Transverse colon (tissue), 4 donors: ENCODE measurements at regions not wholly inside any gene's neighbourhood (a gene's known extent, or its start where the extent isn't known, plus 50 kb on each side); places are given as distances from the start of the nearest gene placed in this dataset.
"Not testable (repeated sequence)": the region's sequence is repeated elsewhere in the genome, so short reads cannot be mapped to it uniquely, and the experiment has no call there.

ENCODE experiments used
- DNase-seq: peaks from one replicate; pipeline ENCODE4 v3.0.0-alpha.2; 2019
- H3K27ac ChIP-seq, 4 donors: fragments of 200-600 bp; sonication (generic); 2 replicates each; pipeline ENCODE4 v1.5.1; 2016 to 2018; ENCODE audit warnings: inconsistent platforms in 4 of 4
- H3K27me3 ChIP-seq: fragments of 200-600 bp; sonication (generic); 2 replicates; pipeline ENCODE4 v1.5.1; 2017; ENCODE audit warnings: inconsistent platforms
- H3K36me3 ChIP-seq, 4 donors: fragments of 200-600 bp; sonication (generic); 2 replicates each; pipeline ENCODE4 v1.5.1; 2017 to 2019; ENCODE audit warnings: inconsistent platforms in 4 of 4
- H3K4me1 ChIP-seq, 4 donors: fragments of 200-600 bp; sonication (generic); 2 replicates each; pipeline ENCODE4 v1.5.1; 2017 to 2020; ENCODE audit warnings: inconsistent platforms in 4 of 4
- H3K4me3 ChIP-seq, 4 donors: fragments of 200-600 bp; sonication (generic); 1 replicate in 1 of 4; 2 replicates in 3 of 4; pipeline versions ENCODE4 v1.5.1 to v1.6.1; 2017 to 2019; ENCODE audit warnings: inconsistent platforms in 4 of 4
- H3K9me3 ChIP-seq, 2 donors: fragments of 200-600 bp; sonication (generic); 2 replicates each; pipeline ENCODE4 v1.5.1; 2017 to 2019; ENCODE audit warnings: inconsistent platforms in 2 of 2
- EP300 ChIP-seq: sonication (generic); formaldehyde crosslinking; IDR thresholded peaks from one replicate; pipeline ENCODE4 v1.6.1; 2017; ENCODE audit warnings: antibody characterized with exemption, low read depth
- POLR2A ChIP-seq: fragments of 450-650 bp; IDR thresholded peaks from one replicate; pipeline ENCODE4 v1.6.1; 2016; ENCODE audit warnings: antibody characterized with exemption, mild to moderate bottlenecking, moderate library complexity
- POLR2AphosphoS5 ChIP-seq, 3 donors: sonication (generic); formaldehyde crosslinking; IDR thresholded peaks; one replicate each; pipeline ENCODE4 v1.6.1; 2016; ENCODE audit warnings: antibody characterized with exemption in 3 of 3
- WGBS, 2 donors: methylation state at CpG; one replicate each; pipeline ENCODE4 v1.1.5; 2018; ENCODE audit warnings: low coverage in 1 of 2; 5-methylcytosine and 5-hydroxymethylcytosine counted together
- in situ Hi-C, 4 donors: fragments of 200-750 bp; cut with MboI; loops; one replicate each; pipeline versions ENCODE4 v1.15.0 to v1.15.1; 2017; ENCODE audit warnings: low sequenced_read_pairs in 3 of 4, low pct_ligation_motif_present in 1 of 4, low pct_unique_long_range_greater_than_20kb in 1 of 4
- intact Hi-C: fragments of 100-400 bp; cut with DNase I; formaldehyde crosslinking; loops from one replicate; pipeline ENCODE4 v1.15.1; 2023; ENCODE audit warnings: low total_unique reads
- TF ChIP-seq, protein P1 (sequence below), 5 experiments: fragments of 200-600 bp in 3 of 5; fragments of 450-650 bp in 2 of 5; sonication (generic) in 3 of 5; IDR thresholded peaks; 1 replicate in 2 of 5; 2 replicates in 3 of 5; pipeline ENCODE4 v1.5.1; 2016 to 2017; ENCODE audit warnings: antibody characterized with exemption in 5 of 5, inconsistent platforms in 3 of 5, mild to moderate bottlenecking in 2 of 5, moderate library complexity in 1 of 5

DNA sequence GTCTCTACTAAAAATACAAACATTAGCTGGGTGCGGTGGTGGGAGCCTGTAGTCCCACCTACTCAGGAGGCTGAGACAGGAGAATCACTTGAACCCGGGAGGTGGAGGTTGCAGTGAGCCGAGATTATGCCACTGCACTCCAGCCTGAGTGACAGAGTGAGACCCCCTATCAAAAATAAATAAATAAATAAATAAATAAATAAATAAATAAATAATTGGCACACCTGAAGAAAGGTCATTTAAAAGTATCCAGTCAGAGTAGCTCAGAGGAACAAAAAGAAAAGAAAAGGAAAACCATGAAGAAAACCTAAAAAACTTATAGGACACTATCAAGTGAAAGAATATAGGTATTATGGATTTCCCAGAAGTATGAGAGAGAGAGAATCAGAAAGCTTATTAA lies 330.1 kb upstream of the AR start:
- H3K4me3 ChIP-seq, H3K27me3 ChIP-seq, H3K4me1 ChIP-seq, H3K36me3 ChIP-seq, in situ Hi-C loops, intact Hi-C loops, H3K27ac ChIP-seq, H3K9me3 ChIP-seq, DNase-seq: not testable (repeated sequence)
- WGBS, 2 donors: 67 to 80% methylated on average over 1 to 3 of the region's 3 CpGs

DNA sequence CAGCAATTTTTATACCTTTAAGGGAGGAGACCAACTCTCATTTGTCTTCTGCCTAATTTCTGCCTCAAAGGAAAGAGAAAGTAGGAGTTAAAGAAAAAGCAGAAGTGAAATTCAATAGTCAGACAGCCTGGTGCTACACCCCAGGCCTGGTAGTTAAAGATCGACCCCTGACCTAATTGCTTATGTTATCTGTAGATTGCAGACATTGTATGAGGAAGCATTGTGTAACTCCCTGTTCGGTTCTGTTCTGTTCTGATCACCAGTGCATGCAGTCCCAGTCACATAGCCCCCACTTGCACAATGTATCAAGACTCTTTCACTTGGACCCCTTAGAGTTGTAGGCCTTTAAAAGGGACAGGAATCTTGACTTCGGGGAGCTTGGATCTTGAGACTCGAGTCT lies 335.9 kb upstream of the AR start:
- Histone ChIP-seq H3K36me3 (no peaks in the 10 kb centered on the region), H3K27me3 (no peaks in the 10 kb centered on the region), H3K27ac (no peak overlapping the region), H3K4me3 (no peak overlapping the region), H3K9me3 (no peaks in the 10 kb centered on the region), H3K4me1 (no peaks in the 10 kb centered on the region)
- intact Hi-C loops (no loop called here), in situ Hi-C loops (no loop called here)
- TF ChIP-seq, protein P1, sequence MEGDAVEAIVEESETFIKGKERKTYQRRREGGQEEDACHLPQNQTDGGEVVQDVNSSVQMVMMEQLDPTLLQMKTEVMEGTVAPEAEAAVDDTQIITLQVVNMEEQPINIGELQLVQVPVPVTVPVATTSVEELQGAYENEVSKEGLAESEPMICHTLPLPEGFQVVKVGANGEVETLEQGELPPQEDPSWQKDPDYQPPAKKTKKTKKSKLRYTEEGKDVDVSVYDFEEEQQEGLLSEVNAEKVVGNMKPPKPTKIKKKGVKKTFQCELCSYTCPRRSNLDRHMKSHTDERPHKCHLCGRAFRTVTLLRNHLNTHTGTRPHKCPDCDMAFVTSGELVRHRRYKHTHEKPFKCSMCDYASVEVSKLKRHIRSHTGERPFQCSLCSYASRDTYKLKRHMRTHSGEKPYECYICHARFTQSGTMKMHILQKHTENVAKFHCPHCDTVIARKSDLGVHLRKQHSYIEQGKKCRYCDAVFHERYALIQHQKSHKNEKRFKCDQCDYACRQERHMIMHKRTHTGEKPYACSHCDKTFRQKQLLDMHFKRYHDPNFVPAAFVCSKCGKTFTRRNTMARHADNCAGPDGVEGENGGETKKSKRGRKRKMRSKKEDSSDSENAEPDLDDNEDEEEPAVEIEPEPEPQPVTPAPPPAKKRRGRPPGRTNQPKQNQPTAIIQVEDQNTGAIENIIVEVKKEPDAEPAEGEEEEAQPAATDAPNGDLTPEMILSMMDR (IDR thresholded peaks at IDR 0.05): no peak
- TF ChIP-seq POLR2A: no peak
- no peak for TF ChIP-seq POLR2AphosphoS5 (IDR thresholded peaks at IDR 0.05)
- TF ChIP-seq EP300: no peak
- no peak for DNase-seq
- WGBS, 2 donors: 54% methylated on average over 4 of the region's 4 CpGs; no CpG with 5 or more reads in 1 of the 2 donors

DNA sequence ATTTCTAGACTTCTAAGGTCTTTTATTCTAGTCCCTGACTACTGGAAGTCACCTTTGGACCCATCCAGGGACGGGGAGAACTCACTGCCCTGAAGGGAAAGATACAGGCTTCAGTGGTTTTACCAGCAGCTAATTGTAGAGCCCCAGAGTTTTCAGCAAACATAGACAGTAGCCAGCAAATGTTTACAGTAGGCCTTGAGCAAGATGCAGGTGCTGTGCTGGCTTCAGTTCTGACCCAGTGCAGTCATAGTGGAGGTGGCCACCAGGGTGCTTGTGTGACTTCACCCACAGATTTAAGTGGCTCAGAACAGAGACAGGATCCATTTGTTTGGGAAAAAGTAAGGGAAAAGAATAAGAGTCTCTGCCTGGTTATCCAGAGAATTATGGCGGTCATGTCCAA lies 384.4 kb upstream of the AR start:
- TF ChIP-seq POLR2AphosphoS5 (IDR thresholded peaks at IDR 0.05) (no peak), EP300 (no peak), POLR2A (no peak)
- TF ChIP-seq, protein P1 (IDR thresholded peaks at IDR 0.05): no peak
- intact Hi-C loops (no loop called here), in situ Hi-C loops (no loop called here)
- no peak overlapping the region for H3K27ac ChIP-seq
- no peaks in the 10 kb centered on the region for H3K9me3 ChIP-seq
- H3K27me3 ChIP-seq: no peaks in the 10 kb centered on the region
- no peak overlapping the region for H3K4me3 ChIP-seq
- no peak for DNase-seq
- WGBS, 2 donors: 72% methylated on average over 2 of the region's 2 CpGs; no CpG with 5 or more reads in 1 of the 2 donors
- no peaks in the 10 kb centered on the region for H3K4me1 ChIP-seq
- H3K36me3 ChIP-seq: no peaks in the 10 kb centered on the region

DNA sequence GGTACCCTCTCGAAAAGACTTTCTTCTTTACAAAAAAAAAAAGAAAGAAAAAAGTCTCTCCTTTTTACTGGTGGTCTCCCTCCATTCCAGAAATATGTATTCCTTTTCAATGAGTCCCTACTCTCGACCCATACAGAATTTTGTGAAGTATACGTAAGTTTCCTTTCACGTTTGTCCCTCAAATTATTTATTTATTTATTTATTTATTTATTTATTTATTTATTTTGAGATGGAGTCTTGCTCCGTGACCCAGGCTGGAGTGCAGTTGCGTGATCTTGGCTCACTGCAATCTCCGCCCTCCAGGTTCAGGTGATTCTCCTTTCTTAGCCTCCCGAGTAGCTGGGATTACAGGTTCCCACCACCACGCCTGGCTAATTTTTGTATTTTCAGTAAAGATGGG lies 429.2 kb upstream of the AR start:
- in situ Hi-C loops: no loop called here
- no peaks in the 10 kb centered on the region for H3K9me3 ChIP-seq
- no peak for DNase-seq
- no peaks in the 10 kb centered on the region for H3K27me3 ChIP-seq
- TF ChIP-seq POLR2A (no peak), EP300 (no peak), POLR2AphosphoS5 (IDR thresholded peaks at IDR 0.05) (no peak)
- TF ChIP-seq, protein P1 (IDR thresholded peaks at IDR 0.05): no peak
- H3K4me3 ChIP-seq: no peak overlapping the region
- H3K27ac ChIP-seq: no peak overlapping the region
- intact Hi-C loops: no loop called here
- no peaks in the 10 kb centered on the region for H3K4me1 ChIP-seq
- 74 to 76% methylated on average over 5 to 9 of the region's 9 CpGs for WGBS, 2 donors
- no peaks in the 10 kb centered on the region for H3K36me3 ChIP-seq

DNA sequence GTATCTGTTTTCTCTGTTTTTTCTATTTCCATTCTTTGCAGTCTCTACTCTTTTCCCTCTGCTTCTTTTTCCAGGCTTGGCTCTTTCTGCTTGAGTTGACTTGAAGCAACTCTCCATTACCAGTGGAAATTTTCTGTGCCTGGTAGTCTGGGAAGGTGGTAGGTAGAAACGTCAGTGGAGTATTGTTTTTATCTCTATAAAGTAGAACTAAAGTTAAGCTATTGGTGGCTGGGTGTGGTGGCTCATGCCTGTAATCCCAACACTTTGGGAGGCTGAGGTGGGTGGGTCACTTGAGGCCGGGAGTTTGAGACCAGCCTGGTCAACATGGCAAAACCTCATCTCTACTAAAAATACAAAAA lies 438.1 kb upstream of the AR start:
- 61% methylated on average over 2 of the region's 2 CpGs; no CpG with 5 or more reads in 1 of the 2 donors for WGBS, 2 donors
- no peak for DNase-seq
- H3K4me1 ChIP-seq: no peaks in the 10 kb centered on the region
- TF ChIP-seq POLR2AphosphoS5 (IDR thresholded peaks at IDR 0.05): no peak
- TF ChIP-seq POLR2A: no peak
- TF ChIP-seq, protein P1 (IDR thresholded peaks at IDR 0.05): no peak
- no peak for TF ChIP-seq EP300
- H3K27ac ChIP-seq: no peak overlapping the region
- intact Hi-C loops: no loop called here
- H3K9me3 ChIP-seq: no peaks in the 10 kb centered on the region
- no peaks in the 10 kb centered on the region for H3K27me3 ChIP-seq
- H3K36me3 ChIP-seq: no peaks in the 10 kb centered on the region
- no peak overlapping the region for H3K4me3 ChIP-seq
- in situ Hi-C loops: no loop called here
